ENCODE measurements at regions not wholly inside any gene's neighbourhood (a gene's known extent, or its start where the extent isn't known, plus 50 kb on each side); places are given as distances from the start of the nearest gene placed in this dataset.

DNA sequence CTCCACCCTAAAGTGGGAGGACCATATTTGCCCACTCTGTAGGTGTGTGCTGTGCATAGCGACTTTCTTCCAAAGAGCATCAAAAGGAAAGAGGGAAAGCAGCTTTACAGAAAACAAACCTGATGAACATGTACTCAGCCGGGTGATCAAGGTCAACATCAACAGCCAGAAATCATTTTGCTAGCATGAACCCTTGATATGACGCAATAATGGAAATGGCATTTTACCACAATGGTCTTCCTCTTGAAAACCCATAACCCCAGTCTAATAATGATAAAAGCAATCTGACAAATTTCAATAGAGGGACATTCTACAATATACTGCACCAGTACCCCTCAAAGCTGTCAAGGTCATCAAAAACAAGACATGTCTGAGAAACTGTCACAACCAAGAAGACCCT is 350.2 kb downstream of the FBXO15 start:
- no peak for DNase-seq (ENCODE audit: low read depth in 3 of 3, low spot score in 1 of 3)

GRCh38 chr18:73793386-73793785 is 354.2 kb downstream of the FBXO15 start:
- no peak for DNase-seq (ENCODE audit: low read depth in 3 of 3, low spot score in 1 of 3)

DNA sequence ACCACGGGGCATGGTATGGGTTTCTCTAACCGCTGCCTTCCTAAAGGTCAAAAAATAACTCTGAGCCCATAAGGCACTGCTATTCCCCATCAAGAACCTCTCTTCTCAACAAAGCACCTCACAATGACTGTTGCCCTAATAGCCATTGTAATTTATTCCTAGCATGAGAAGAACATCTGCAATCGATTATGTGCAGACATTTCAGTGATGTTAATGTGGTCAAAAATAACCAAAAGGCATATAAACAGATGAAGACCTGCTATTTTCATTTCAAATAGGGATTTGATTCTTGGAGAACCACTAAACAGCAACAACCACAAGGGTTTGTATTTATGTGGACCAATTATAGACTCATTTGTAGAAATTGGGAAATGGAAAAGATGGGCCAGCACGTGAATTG is 356.6 kb downstream of the FBXO15 start:
- DNase-seq (ENCODE audit: low read depth in 3 of 3, low spot score in 1 of 3): no peak

DNA sequence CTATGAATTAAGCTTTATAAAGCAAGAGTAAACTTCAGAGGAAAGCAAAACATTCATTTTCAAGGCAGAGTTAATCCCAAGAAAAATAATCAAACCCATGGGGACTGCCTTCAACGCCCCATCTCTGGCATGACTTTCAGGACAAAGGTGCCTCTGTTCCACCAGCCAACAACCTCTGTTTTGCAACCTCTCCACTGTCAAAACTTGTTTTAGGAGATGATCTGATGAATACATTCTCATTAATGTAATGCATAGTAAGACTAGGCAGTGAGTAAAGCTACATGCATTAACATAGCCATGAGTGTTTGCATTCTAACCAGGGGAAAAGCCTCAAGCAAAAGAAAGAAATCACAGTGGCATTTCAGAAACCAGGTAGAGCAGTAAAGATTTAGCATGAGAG is 357.0 kb downstream of the FBXO15 start:
- DNase-seq (ENCODE audit: low read depth in 3 of 3, low spot score in 1 of 3): no peak

DNA sequence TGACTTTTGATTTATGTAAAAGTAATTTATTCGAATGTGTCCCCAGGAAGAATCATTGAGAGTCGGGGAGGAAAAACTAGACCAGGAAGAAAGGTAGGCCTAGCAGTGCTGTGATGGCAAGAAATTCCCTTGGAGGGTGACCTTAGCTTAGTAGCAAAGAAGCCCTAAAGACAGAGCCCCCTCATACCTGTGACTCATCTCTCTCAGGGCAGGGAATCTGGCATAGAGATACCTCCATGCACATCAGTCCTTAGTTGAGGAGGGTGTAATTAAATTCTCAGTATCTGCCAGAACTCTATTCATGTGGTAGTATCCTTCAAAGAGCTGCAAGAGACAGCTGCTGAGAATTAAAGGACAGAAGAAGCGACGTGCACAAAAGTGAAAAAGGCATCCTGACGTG is 360.3 kb downstream of the FBXO15 start:
- DNase-seq (ENCODE audit: low read depth in 3 of 3, low spot score in 1 of 3): no peak

DNA sequence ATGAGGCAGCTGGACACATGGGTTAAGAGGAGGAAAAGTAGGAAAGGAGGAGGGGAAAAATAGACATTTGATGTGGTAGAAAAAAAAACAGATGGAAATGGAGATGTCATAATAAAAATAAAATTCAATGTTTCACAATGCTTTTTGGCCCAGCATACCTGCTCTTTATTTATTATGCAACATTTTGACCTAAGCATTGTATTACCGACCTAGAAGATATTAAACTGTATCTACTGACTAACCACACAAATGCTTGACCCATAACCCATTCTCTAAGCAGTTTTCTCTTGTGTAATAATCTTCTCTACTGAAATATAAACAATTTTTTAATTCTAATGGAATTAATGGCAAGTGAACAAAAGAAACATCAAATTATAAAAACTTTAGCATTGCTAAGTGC is 362.3 kb downstream of the FBXO15 start:
- no peak for DNase-seq (ENCODE audit: low read depth in 3 of 3, low spot score in 1 of 3)

DNA sequence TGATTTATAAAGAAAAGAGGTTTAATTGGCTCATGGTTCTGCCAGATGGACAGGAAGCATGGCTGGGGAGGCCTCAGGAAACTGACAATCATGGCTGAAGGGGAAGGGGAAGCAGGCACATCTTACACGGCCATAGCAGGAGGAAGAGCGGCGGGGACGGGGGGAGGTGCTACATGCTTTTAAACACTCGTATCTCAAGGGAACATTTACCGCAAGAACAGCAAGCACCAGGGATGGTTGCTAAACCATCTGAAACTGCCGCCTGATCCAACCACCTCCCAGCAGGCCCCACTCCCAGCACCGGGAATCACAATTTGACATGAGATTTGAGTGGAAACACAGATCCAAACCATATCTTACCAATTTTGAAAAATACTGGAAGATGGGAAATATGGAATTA is 362.8 kb downstream of the FBXO15 start:
- no peak for DNase-seq (ENCODE audit: low read depth in 3 of 3, low spot score in 1 of 3)

- DNase-seq (ENCODE audit: low read depth in 3 of 3, low spot score in 1 of 3): no peak
Observed at GRCh38 chr18:73782405-73782804, 365.2 kb downstream of the FBXO15 start.

DNA sequence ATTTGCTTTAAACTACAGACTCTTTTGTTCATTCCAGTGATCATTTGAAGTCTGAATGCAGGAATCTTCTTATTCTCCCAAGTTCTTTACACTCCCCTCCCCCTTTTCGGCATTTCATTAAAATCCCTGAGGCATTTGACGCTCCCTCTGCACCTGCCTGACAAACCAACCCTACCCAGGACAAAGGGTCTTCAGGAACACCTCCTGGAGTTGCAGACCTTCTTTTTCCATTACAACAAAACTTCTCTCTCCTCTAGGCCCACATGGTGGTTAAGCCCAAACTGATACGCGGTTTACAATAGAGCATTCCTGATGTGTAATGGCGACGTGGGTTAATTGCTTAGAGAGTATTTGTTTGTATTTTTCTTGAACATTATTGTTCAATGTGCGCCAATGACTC is 367.4 kb downstream of the FBXO15 start:
- DNase-seq (ENCODE audit: low read depth in 3 of 3, low spot score in 1 of 3): no peak

GRCh38 chr18:73778032-73778359 is 369.6 kb downstream of the FBXO15 start:
- no peak for DNase-seq (ENCODE audit: low read depth in 3 of 3, low spot score in 1 of 3)

DNA sequence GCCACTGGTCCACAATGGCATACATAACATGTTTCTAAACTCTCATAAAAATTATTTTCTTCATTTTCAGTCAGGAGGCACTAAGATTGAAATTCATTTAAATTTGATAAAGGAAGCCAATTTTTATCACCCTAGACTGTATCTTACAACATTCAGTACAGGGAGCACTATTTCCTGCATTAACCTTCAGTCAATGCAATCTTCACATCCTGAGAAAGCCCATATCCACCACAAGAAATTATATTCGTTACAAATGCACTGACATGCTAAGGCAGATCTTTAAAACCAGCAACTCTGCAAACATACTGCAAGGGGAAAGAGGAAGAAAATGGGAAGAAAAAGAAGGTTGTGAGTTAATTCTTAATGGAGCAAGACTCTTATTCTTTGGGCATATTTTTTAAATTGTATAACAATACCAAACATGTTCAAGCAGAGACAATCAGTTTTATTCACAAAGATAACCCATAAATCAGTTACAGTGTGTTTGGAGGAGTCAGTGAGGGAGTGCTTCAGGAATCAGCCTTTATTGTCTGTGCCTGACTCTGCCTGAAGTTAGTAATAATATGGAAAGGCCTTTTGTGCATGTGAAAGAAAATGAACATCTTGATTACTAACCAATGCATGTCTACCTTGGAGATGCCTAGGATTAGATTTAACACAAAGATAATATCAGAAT is 370.1 kb downstream of the FBXO15 start:
- DNase-seq (ENCODE audit: low read depth in 3 of 3, low spot score in 1 of 3): no peak

- DNase-seq (ENCODE audit: low read depth in 3 of 3, low spot score in 1 of 3): no peak
Observed at GRCh38 chr18:73774811-73775509, 372.7 kb downstream of the FBXO15 start.

DNA sequence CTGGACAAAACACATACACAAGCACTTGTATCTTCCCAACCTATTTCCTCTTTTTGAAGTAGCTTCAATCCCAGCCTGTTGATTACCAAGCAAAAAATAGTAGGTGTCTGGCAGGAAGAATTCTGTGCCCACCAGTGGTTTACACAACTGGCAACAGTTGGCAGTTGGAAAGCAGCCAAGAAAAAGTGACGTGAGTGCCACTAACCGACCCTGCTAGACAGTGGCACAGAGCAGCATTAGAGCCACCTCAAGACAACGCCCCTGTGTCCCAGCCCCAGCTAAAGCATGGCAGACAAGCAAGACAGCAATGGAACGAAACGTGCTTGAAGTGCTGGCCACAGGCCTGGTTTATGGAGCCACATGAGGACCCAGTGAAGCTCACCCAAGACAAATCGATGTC is 379.6 kb downstream of the FBXO15 start:
- no peak for DNase-seq (ENCODE audit: low read depth in 3 of 3, low spot score in 1 of 3)

DNA sequence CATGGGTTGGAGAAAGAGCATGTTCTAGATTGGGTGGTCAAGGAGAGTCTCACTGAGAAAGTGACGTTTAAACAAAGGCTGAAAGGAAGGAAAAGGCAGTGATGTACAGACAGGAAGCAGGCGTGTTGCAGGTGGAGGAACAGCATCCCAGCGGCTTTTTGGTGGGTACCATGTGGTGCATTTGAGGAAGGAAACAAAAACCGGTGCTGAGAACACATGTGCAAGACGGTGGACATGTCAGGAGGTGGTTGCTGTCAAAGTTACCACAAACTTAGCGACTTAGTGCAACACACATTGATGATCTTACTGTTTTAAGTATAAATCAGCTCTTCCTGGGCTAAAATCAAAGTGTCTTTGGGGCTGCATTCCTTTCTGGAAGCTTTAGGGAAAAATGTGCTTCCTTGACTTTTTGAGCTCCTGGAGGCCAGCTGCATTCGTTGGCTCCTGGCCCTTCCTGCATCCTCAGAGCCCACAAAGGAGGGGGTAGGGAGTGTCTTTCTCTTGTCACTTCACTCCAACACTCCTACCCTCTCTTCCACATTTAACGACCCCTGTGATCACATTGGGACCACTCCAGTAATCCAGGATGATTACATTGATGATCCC is 380.6 kb downstream of the FBXO15 start:
- DNase-seq (ENCODE audit: low read depth in 3 of 3, low spot score in 1 of 3): no peak

DNA sequence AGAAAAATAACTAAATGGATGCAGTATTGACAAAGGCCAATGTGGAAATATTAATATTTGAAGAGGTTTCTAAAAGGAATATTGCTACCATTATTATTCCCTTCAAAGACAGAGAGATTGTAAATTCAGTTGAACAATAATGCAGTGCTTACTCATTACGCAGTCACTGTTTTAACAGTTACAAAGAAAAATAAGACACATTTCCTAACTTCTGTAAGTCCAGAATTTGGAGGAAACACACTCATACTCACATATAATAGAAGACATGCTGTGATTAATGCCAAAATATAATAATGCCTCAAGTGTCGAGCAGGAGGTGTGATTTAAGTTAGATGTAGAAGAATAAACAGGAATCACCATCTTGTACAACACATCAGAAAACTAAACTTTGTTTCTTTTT is 389.2 kb downstream of the FBXO15 start:
- DNase-seq (ENCODE audit: low read depth in 3 of 3, low spot score in 1 of 3): no peak

- no peak for DNase-seq (ENCODE audit: low read depth in 3 of 3, low spot score in 1 of 3)
Observed at GRCh38 chr18:73756256-73757091, 391.2 kb downstream of the FBXO15 start.

GRCh38 chr18:73752965-73753364 is 394.7 kb downstream of the FBXO15 start:
- no peak for DNase-seq (ENCODE audit: low read depth in 3 of 3, low spot score in 1 of 3)

GRCh38 chr18:73752546-73752945 is 395.1 kb downstream of the FBXO15 start:
- DNase-seq (ENCODE audit: low read depth in 3 of 3, low spot score in 1 of 3): no peak

GRCh38 chr18:73750052-73750451 is 397.6 kb downstream of the FBXO15 start:
- DNase-seq (ENCODE audit: low read depth in 3 of 3, low spot score in 1 of 3): no peak

DNA sequence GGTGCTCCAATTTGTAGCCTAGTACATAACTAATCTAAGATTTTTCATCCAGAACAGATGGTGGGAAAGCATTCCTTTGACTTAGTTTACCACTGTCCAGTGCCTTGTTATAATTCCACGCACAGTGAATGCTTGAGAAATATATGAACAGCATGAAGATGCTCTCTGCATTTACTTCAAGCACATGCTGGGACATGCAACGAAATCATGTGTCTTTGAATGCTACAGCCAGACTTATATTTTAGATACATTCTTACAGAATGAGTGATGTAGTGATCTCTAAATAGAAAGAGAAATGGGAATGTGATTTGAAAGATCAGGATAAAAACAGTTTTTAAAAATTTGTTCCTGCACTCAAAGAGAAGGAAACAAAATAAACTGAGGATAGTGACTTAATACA is 398.3 kb downstream of the FBXO15 start:
- no peak for DNase-seq (ENCODE audit: low read depth in 3 of 3, low spot score in 1 of 3)

DNA sequence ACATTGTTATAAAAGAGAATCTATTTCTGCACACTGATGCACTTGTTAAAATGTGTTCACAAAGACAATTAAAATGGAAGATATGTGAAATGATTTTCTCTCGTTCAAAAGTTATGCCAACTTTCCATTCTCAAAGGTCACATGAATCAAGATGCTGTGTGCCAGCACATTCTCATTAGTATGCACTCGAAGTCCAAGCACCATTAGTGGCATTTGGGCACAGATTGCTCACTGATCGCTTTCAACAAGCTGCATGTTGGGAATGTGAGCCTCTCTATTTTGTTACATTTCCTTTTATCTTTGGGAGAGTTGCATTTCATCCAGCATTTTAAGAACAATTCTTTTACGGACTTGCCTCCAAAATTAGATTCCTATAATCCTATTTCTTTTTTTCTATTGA is 398.9 kb downstream of the FBXO15 start:
- DNase-seq (ENCODE audit: low read depth in 3 of 3, low spot score in 1 of 3): no peak

GRCh38 chr18:73746101-73746500 is 401.5 kb downstream of the FBXO15 start:
- DNase-seq (ENCODE audit: low read depth in 3 of 3, low spot score in 1 of 3): no peak

Data from stimulated activated CD4-positive, alpha-beta T cell treated with anti-CD3 and anti-CD28 coated beads, TNF-alpha, amount 100 ng/mL, for 1 hour (primary cell).